ENCODE measurements at regions not wholly inside any gene's neighbourhood (a gene's known extent, or its start where the extent isn't known, plus 50 kb on each side); places are given as distances from the start of the nearest gene placed in this dataset.

DNA sequence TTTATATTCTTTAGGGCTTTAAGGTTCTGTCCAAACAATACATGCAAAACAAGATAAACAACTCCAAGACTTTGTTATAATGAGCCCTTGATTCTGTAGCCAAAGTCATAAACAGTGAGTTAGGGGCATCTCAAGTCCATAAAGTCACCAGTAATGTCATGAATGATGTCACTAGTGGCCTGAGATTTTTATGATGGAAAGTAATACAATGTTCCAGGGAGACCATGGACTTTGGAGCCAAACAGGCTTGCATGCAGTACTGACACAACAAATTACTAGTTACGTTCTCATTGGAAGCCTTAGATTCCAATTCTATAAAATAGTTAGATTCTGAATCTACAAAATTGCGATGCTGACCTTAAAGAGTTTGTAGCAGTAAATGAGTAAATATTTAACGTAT is 280.0 kb downstream of the HINT1 start:
- intact Hi-C loops (cut with micrococcal nuclease) = no loop called here
- Mint-ChIP-seq H3K27ac (no peak overlapping the region), H3K36me3 (no peaks in the 10 kb centered on the region), H3K27me3 (ENCODE audit: low read depth in 3 of 3) (peaks cover 0 to 3% (median 1%) of the 10 kb centered on the region in 3 donors), H3K4me3 (no peak overlapping the region), H3K9me3 (no peaks in the 10 kb centered on the region), H3K4me1 (peaks cover 2% of the 10 kb centered on the region)
- H3K4me1 ChIP-seq (ENCODE audit: control insufficient read depth in 1 of 2, insufficient read depth in 2 of 2, low read length in 2 of 2) = no peaks in the 10 kb centered on the region
- WGBS (ENCODE audit: insufficient coverage) = no CpG with 5 or more reads among the region's 3 CpGs
- no peak overlapping the region for H3K4me2 ChIP-seq (replicated peaks; ENCODE audit: extremely low read depth, low read length, poor library complexity, severe bottlenecking)
- no peaks in the 10 kb centered on the region for H3K36me3 ChIP-seq (replicated peaks in 1 of 2; ENCODE audit: control insufficient read depth in 1 of 2, insufficient read depth in 2 of 2, low read length in 2 of 2)
- TF ChIP-seq, protein P1, sequence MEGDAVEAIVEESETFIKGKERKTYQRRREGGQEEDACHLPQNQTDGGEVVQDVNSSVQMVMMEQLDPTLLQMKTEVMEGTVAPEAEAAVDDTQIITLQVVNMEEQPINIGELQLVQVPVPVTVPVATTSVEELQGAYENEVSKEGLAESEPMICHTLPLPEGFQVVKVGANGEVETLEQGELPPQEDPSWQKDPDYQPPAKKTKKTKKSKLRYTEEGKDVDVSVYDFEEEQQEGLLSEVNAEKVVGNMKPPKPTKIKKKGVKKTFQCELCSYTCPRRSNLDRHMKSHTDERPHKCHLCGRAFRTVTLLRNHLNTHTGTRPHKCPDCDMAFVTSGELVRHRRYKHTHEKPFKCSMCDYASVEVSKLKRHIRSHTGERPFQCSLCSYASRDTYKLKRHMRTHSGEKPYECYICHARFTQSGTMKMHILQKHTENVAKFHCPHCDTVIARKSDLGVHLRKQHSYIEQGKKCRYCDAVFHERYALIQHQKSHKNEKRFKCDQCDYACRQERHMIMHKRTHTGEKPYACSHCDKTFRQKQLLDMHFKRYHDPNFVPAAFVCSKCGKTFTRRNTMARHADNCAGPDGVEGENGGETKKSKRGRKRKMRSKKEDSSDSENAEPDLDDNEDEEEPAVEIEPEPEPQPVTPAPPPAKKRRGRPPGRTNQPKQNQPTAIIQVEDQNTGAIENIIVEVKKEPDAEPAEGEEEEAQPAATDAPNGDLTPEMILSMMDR (IDR thresholded peaks at IDR 0.05) = no peak
- H3K79me2 ChIP-seq (ENCODE audit: insufficient read depth, low read length) = no peaks in the 10 kb centered on the region
- no peak overlapping the region for H3K27ac ChIP-seq (ENCODE audit: low read depth in 1 of 2, low read length in 2 of 2)
- no peaks in the 10 kb centered on the region for H3K9me3 ChIP-seq (replicated peaks in 1 of 2; ENCODE audit: control insufficient read depth in 1 of 2, insufficient read depth in 1 of 2, low read length in 2 of 2)
- H3K9ac ChIP-seq (ENCODE audit: insufficient read depth, low read length, poor library complexity, severe bottlenecking) = no peak overlapping the region
- H4K20me1 ChIP-seq (ENCODE audit: insufficient read depth, low read length) = no peaks in the 10 kb centered on the region
- no peak for DNase-seq
- H3K4me3 ChIP-seq (replicated peaks in 1 of 3; ENCODE audit: low read depth in 2 of 3, low read length in 3 of 3) = no peak overlapping the region
- H2AFZ ChIP-seq (ENCODE audit: insufficient read depth, low read depth, low read length, poor library complexity, severe bottlenecking) = no peak overlapping the region
- no peaks in the 10 kb centered on the region for H3K27me3 ChIP-seq (ENCODE audit: control insufficient read depth in 2 of 2, insufficient read depth in 2 of 2, low read length in 2 of 2)

DNA sequence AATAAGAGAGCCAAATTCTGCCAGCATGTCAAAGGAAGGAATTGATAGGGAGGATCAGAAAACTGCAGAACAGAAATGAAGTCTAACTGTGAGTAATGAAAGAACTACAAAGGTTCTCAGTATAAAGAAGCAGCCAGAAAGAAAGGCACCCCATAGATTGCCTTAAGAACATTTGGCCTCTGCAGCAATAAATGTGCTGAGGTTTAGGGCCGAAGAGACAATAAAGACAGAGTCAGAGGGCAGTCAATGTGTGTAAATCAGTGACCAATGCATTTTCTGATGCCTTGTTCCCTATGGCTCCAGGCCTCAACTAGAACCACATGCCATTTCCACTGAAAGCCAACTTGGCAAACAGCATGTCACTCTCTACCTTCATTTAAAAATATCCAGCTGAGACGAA is 281.0 kb downstream of the HINT1 start:
- peaks cover 0 to 1% (median under 1%) of the 10 kb centered on the region in 3 donors for H3K27me3 Mint-ChIP-seq (ENCODE audit: low read depth in 3 of 3)
- 100% methylated on average over 1 of the region's 2 CpGs for WGBS (ENCODE audit: insufficient coverage)
- Histone ChIP-seq H3K27me3 (ENCODE audit: control insufficient read depth in 2 of 2, insufficient read depth in 2 of 2, low read length in 2 of 2) (no peaks in the 10 kb centered on the region), H3K4me2 (replicated peaks; ENCODE audit: extremely low read depth, low read length, poor library complexity, severe bottlenecking) (no peak overlapping the region), H3K27ac (ENCODE audit: low read depth in 1 of 2, low read length in 2 of 2) (no peak overlapping the region), H2AFZ (ENCODE audit: insufficient read depth, low read depth, low read length, poor library complexity, severe bottlenecking) (no peak overlapping the region), H3K36me3 (replicated peaks in 1 of 2; ENCODE audit: control insufficient read depth in 1 of 2, insufficient read depth in 2 of 2, low read length in 2 of 2) (no peaks in the 10 kb centered on the region), H3K79me2 (ENCODE audit: insufficient read depth, low read length) (no peaks in the 10 kb centered on the region), H3K9me3 (replicated peaks in 1 of 2; ENCODE audit: control insufficient read depth in 1 of 2, insufficient read depth in 1 of 2, low read length in 2 of 2) (no peaks in the 10 kb centered on the region), H4K20me1 (ENCODE audit: insufficient read depth, low read length) (no peaks in the 10 kb centered on the region), H3K4me1 (ENCODE audit: control insufficient read depth in 1 of 2, insufficient read depth in 2 of 2, low read length in 2 of 2) (no peaks in the 10 kb centered on the region), H3K9ac (ENCODE audit: insufficient read depth, low read length, poor library complexity, severe bottlenecking) (no peak overlapping the region), H3K4me3 (replicated peaks in 1 of 3; ENCODE audit: low read depth in 2 of 3, low read length in 3 of 3) (no peak overlapping the region)
- TF ChIP-seq, protein P1 (IDR thresholded peaks at IDR 0.05) = no peak
- H3K27ac Mint-ChIP-seq = no peak overlapping the region
- DNase-seq = no peak
- H3K36me3 Mint-ChIP-seq = no peaks in the 10 kb centered on the region
- peaks cover 4% of the 10 kb centered on the region for H3K4me1 Mint-ChIP-seq
- H3K9me3 Mint-ChIP-seq = peaks cover 0 to 3% (median 0%) of the 10 kb centered on the region in 7 donors
- no peak overlapping the region for H3K4me3 Mint-ChIP-seq
- intact Hi-C loops (cut with micrococcal nuclease) = no loop called here
